C1 segment of cervical spinal cord (tissue), 14 donors: ENCODE measurements at regions not wholly inside any gene's neighbourhood (a gene's known extent, or its start where the extent isn't known, plus 50 kb on each side); places are given as distances from the start of the nearest gene placed in this dataset.
"Not testable (repeated sequence)": the region's sequence is repeated elsewhere in the genome, so short reads cannot be mapped to it uniquely, and the experiment has no call there.

ENCODE experiments used
- DNase-seq, 14 donors: peaks; one replicate each; lab custom pipeline; 2025; lab: John Stamatoyannopoulos, UW

DNA sequence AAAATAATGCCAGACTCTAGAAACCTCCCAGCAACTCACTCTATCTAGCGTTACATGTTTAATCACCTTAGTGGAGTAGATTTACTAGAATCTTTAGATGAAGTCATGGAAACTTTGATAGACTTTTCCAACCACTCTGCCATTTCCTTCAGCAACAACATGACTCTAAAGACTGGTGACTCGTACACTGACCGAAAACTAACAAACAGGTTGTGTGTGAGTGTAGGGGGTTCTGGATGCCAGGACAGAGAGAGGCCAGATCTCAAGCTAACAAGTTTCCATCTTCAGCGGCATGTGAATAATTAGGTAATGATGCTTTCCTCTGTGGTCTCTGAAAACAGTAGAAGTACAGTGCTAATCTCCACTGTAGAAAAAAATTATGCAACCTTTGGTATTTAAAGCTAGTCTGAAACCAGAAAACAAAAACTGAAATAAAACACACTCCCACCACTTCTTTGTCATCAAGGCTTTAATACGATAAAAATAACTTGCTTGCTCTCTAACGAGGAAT, 286.4 kb downstream of the PRDM5 start:
- DNase-seq, result no peak

GRCh38 chr4:120633810-120634209, 288.7 kb downstream of the PRDM5 start:
- no peak for DNase-seq

DNA sequence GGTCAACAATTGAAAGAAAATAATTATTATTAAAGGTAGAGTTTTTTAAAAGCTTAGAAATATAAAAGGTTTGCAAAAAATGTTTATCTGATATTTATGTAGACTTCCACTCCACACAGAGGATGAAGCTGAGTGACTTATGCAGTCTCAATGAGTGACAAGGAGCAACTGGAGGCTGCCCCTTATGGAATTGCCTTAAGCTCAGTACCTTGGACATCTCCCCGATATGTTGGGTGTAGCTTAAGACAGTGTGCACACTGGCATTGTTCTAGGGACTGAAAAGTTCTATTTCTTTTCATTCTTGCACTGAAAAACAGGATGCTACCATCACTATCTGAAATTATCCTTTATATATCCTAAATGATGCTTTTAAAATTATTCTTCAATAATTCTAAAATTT, 292.1 kb downstream of the PRDM5 start:
- no peak for DNase-seq

DNA sequence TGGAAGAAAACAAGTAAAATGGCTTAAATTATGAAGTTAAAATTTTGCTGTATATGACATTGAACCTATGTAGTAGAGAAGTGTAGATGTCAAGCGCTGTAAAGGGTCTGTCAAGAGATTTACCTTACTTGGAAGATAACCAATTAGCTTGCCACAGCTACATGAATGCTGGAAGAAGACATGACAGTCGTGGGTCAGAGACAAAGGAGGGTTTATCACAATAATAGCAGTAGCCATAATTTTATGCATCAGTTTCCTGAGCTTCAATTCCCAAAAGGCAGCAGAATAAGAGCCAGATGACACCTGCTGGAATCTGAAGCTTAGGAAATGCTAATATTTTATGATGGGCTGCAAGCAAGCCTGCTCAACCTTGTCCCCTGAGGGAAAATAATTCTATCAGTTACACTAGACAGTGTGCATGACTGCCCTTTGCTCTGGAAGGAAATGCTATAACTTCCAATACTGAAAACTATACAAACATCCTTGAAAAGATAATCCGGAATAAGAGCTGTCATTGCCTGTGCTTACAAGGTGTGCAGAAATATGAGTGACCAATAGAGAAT, 292.9 kb downstream of the PRDM5 start:
- no peak for DNase-seq

GRCh38 chr4:120622601-120623000, 299.9 kb downstream of the PRDM5 start:
- no peak for DNase-seq

- DNase-seq, result no peak
Observed at GRCh38 chr4:120617171-120617570, 305.4 kb downstream of the PRDM5 start.

GRCh38 chr4:120616041-120616440, 306.5 kb downstream of the PRDM5 start:
- DNase-seq, result no peak

DNA sequence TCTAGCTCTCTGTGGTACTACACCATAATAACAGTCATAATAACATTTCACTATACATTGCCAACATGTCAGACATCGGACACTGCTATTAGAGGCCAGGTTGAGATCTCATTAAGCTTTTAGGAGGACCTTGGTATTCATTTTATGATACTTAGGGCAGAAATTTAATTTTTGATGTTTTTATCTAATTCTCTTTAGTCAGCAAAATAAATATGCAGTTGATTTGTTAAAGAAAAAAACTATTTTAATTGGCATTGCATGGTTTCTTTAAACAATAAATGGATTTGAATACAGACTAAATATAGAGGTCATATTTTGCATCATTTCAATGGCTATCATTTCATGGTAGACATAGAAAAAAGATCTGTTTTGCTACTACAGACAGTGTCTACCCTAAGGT, 308.7 kb downstream of the PRDM5 start:
- DNase-seq, result no peak

GRCh38 chr4:120611092-120611491, 311.4 kb downstream of the PRDM5 start:
- DNase-seq, result no peak

DNA sequence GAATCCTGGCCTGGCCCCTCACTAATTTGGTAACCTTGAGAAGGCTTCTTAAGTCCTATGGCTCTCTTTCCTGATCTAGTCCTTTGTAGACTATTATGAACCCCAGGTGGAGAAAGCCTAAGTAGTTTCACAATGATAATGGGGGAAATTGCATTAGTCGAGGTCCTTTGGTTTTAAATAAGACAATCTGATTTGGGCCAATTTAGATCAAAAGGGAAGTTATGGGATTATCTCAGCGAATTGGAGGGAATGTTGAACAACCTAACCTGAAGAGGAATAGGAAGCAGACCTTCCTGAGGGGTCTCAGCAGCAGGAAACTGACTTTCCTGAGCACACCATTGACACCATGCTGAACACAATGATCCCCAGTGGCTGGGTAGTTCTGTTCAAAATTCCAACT, 331.5 kb downstream of the PRDM5 start:
- DNase-seq, result no peak

DNA sequence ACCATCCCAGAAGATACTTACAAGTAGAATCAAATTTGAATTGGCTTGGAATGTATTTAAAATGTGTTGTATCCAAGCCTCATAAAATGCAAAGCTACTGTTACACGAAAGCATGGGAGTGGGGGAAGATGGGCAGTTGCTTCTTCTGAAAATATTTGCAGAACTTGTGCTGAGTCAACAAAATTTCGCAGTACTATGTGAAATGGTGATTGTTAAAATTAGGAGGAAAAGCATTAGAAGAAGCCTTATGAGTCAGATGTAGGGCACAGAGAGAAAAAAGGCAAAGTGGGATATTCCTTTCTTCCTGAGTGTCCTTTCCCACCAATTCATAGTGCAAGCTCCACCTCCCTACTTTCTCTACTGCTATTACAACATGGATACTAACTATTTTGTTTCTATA, 332.7 kb downstream of the PRDM5 start:
- no peak for DNase-seq

DNA sequence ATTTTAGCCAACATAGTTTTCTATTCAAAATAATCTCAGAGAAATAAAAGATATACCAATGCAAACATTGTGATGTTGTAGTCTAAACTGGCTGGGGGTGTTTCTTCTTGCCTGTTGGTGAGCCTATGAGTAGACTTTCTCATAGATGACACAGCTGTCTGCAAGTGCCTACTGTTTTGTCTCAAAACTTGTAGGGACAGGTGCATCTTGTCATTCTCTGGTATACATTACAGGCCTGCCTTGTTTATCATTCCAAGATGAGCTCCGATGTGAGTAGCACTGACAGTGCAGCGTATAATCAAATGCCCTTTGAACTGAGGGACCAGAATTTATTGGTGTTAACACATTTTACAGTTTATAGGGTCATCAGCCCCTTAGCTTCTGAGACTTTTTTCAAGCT, 353.8 kb downstream of the PRDM5 start:
- DNase-seq, result no peak

GRCh38 chr4:120561648-120562047, 360.9 kb downstream of the PRDM5 start:
- no peak for DNase-seq

DNA sequence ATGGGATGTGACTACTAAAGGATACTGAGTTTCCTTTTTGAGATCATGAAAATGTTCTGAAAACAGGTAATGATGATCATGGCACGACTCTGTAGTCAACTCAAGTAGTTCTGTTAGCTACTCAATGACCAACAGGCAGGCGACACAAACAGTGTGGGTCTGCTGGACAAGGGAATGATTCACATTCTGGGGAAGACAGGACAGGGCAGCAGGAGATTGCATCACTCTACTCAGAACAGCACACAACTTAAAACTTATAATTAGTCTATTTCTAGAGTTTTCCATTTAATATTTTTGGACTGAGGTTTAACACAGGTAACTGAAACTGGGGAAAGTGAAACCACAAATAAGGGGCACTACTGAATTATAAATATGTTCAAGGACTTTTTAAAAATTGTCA, 365.2 kb downstream of the PRDM5 start:
- DNase-seq, result no peak

DNA sequence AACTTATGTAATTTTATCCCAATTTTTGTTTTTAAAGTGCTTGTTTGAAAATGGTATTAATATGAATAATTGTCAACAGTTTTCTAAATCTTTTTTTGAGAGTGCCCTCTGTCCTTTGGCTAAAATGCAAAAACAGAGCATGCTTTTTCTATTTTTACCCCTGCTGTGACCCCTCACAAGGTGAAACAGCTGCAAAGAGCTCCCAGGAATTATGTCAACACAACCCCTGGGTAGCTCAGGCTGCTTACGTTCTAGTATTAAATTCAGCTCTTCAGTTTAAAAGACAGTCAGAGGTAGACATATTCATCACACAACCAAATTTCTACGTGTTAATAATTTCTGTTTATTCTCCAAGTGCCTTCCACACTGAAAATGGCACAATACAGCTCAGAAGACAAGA, 367.5 kb downstream of the PRDM5 start:
- no peak for DNase-seq

DNA sequence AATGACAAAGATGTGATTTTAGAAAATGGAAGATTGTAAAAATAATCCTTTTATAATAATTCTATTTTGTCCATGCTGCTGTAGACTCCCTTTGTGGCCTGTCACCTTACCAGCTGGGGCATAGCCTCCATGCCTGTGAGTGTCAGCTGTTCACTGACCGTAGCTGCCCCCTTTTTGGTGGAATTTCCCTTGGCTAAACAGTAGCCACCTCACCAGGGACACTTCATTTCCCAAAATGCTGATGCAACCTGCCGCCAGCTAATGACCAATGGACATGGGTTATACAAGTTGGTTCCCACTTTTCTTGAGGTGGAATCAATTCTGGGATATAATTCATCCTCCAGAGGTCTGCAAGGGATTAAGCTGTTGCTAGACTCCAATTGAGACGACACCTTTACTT, 368.4 kb downstream of the PRDM5 start:
- DNase-seq, result no peak

DNA sequence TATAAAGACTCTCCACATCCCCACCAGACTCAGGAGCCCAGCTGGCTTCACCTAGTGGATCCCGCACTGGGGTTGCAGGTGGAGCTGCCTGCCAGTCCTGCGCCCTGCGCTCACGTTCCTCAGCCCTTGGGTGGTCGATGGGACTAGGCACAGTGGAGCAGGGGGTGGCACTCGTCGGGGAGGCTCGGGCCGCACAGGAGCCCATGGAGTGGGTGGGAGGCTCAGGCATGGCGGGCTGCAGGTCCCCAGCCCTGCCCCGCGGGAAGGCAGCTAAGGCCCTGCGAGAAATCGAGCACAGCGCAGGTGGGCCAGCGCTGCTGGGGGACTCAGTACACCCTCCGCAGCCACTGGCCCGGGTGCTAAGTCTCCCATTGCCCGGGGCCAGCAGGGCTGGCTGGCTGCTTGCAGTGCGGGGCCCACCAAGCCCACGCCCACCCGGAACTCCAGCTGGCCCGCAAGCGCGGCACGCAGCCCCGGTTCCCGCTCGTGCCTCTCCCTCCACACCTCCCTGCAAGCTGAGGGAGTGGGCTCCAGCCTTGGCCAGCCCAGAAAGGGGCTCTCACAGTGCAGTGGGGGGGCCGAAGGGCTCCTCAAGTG, 371.8 kb downstream of the PRDM5 start:
- DNase-seq, result not testable (repeated sequence)

DNA sequence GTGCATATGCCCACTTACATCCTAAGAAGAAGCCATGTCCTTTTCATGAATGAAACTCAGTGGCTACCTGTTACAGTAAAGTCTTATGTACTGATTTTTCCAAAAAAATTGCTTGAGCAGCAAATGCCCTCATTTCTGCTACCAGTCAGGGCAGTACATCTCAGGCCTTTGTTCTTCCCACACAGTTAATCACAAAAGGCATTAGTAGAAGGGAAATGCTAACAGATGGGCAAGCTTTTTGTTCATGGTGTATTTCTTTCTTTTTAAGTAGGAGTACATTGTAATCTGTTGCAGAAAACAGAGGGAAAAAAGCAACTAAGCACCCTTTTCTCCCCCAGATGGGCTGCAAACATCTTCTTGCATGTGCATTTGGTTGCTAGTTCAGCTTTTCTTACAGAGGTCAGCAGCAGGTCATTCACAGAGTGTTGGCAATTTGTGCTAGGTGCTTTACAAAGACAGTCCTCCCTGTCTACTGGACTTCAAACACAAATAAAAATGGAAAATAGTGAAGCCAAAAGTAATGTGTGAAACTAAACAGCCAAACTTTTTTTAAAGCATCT, 373.4 kb downstream of the PRDM5 start:
- DNase-seq, result no peak

DNA sequence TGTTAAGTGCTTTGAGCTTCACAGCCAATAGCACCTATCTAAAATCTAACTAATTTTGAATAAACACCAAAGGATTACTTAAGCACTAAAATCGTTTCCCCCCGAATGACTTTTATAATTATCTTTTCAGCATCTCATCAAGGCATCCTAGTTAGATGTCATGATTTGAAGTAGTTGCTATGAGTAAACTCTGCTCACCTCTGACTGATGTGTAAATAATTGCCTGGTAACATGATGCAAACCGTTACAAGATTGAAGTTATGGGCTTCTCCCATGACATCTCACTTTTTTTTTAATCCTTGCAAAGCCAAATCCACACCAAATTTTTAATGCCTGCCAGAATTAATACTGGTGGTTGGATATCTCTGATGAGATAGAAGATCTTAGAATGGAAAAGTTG, 377.1 kb downstream of the PRDM5 start:
- no peak for DNase-seq

DNA sequence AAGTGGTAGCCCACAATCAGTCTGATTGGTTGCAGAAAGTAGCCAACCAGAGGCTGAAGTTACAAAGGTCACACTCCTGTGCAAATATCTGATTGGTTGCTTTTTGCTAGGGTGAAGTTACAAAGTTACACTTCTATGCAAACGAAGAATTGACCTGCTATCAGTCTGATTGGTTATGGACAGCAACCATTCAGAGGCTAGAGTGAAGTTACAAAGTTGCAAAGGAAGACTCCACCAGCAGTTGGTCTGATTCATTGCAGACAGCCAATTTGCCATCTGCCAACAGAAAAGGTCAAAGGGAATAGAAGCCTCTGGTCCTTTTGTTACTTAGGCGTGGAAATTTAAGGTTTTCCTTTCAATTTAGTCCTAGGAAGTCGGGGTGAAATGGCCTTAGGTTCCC, 377.7 kb downstream of the PRDM5 start:
- DNase-seq, result no peak

DNA sequence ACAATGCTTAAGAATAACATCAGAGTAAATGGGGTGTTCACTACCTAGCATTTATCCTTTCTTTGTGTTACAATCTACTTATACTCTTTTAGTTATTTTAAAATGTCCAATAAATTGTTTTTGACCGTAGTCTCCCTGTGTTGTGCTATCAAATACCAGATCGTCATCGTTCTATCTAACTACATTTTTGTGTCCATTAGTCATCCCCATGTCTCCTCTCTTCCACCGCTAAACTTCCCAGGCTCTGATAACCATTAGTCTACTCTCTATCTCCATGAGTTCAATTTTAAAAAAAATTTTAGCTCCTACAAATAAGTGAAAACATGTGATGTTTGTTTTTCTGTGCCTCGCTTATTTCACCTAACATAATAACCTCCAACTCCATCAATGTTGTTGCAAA, 381.9 kb downstream of the PRDM5 start:
- no peak for DNase-seq

- DNase-seq, result no peak
Observed at GRCh38 chr4:120536884-120537283, 385.6 kb downstream of the PRDM5 start.

GRCh38 chr4:120528428-120528827, 394.1 kb downstream of the PRDM5 start:
- no peak for DNase-seq

- DNase-seq, result no peak
Observed at GRCh38 chr4:120526033-120526432, 396.5 kb downstream of the PRDM5 start.
